ENCODE measurements at regions not wholly inside any gene's neighbourhood (a gene's known extent, or its start where the extent isn't known, plus 50 kb on each side); places are given as distances from the start of the nearest gene placed in this dataset.

DNA sequence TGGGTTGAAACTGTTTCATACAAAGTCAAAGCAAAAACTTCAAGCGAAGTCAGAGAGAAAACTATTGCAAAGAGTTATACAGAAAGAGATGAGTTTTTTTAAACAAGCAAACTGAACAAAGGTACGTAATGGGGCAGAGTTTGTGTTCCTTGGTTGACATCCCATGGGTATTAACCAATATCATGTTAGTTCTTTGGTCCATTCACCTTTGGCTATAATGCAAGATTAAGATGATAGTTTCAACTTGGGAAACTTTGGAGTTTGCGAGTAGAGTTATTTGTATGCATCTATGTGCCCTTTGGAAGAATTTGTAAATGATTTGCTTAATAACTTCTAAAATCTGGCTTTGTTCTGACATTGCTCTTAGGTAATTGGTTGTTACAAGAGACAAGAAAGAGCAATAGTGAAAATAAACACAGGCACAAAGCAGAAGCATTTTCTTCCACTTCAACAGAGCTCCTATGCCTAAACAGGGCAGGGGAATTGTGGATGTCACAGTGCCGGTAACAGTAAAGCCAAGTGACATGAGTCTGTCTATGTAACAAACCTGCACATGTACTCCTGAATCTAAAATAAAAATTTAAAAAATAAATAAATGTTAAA lies 936.1 kb downstream of the SUCLG1 start:
- no peak for TF ChIP-seq EZH2 (IDR thresholded peaks at IDR 0.05; ENCODE audit: borderline replicate concordance)
- TF ChIP-seq CTCF (IDR thresholded peaks at IDR 0.05; ENCODE audit: poor library complexity): no peak
- TF ChIP-seq EZH2phosphoT487 (IDR thresholded peaks at IDR 0.05; ENCODE audit: low read depth, severe bottlenecking, unreplicated experiment): no peak
- 93% methylated on average over 4 of the region's 4 CpGs for WGBS (ENCODE audit: low lambda C conversion rate, missing lambda C conversion rate)
- DNase-seq (ENCODE audit: low spot score): no peak
- no peaks in the 10 kb centered on the region for H4K20me1 ChIP-seq (ENCODE audit: insufficient read depth, poor library complexity, severe bottlenecking)
- H2AFZ ChIP-seq: no peak overlapping the region
- no peaks in the 10 kb centered on the region for H3K9me2 ChIP-seq (replicated peaks; ENCODE audit: insufficient read depth)
- H3K4me1 ChIP-seq (ENCODE audit: insufficient read depth): no peaks in the 10 kb centered on the region
- H3K4me3 ChIP-seq: no peak overlapping the region
- H3K36me3 ChIP-seq (replicated peaks; ENCODE audit: insufficient read depth, low read depth): no peaks in the 10 kb centered on the region
- H3K27ac ChIP-seq: no peak overlapping the region
- H3K27me3 ChIP-seq: no peaks in the 10 kb centered on the region
- no peaks in the 10 kb centered on the region for H3K79me2 ChIP-seq
- no peak overlapping the region for H3K4me2 ChIP-seq
- no peaks in the 10 kb centered on the region for H3K9me3 ChIP-seq (ENCODE audit: low read depth)

GRCh38 chr2:83517727-83518368 lies 941.2 kb downstream of the SUCLG1 start:
- H3K9me2 ChIP-seq (replicated peaks; ENCODE audit: insufficient read depth): no peaks in the 10 kb centered on the region
- H3K9me3 ChIP-seq (ENCODE audit: low read depth): no peaks in the 10 kb centered on the region
- no peaks in the 10 kb centered on the region for H3K79me2 ChIP-seq
- no peak overlapping the region for H3K27ac ChIP-seq
- H3K4me3 ChIP-seq: no peak overlapping the region
- no peak for TF ChIP-seq EZH2phosphoT487 (IDR thresholded peaks at IDR 0.05; ENCODE audit: low read depth, severe bottlenecking, unreplicated experiment)
- no peak for TF ChIP-seq EZH2 (IDR thresholded peaks at IDR 0.05; ENCODE audit: borderline replicate concordance)
- TF ChIP-seq CTCF (IDR thresholded peaks at IDR 0.05; ENCODE audit: poor library complexity): no peak
- H3K4me1 ChIP-seq (ENCODE audit: insufficient read depth): no peaks in the 10 kb centered on the region
- 96% methylated on average over 42 of the region's 42 CpGs for WGBS (ENCODE audit: low lambda C conversion rate, missing lambda C conversion rate)
- H3K4me2 ChIP-seq: no peak overlapping the region
- no peak overlapping the region for H2AFZ ChIP-seq
- DNase-seq (ENCODE audit: low spot score): no peak
- no peaks in the 10 kb centered on the region for H4K20me1 ChIP-seq (ENCODE audit: insufficient read depth, poor library complexity, severe bottlenecking)
- H3K27me3 ChIP-seq: no peaks in the 10 kb centered on the region
- H3K36me3 ChIP-seq (replicated peaks; ENCODE audit: insufficient read depth, low read depth): no peaks in the 10 kb centered on the region

DNA sequence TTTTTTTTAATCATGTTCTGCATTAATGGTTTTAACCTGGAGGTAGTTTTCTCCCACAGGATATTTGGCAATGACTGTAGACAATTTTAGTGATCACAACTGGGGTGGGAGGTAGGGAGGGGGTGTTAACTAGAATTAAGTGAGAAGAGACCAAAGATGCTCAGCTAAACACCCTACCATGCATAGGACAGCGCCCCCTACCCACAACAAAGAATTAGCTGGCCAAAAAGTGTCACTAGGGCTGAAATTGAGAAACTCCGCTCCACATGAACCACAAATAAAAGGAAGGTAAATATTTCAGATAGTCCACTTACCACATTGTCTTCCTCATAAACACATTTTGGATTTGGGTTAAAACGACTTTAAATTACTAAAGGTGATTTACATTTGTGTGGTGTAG lies 942.6 kb downstream of the SUCLG1 start:
- Histone ChIP-seq H3K27ac (no peak overlapping the region), H3K9me2 (replicated peaks; ENCODE audit: insufficient read depth) (no peaks in the 10 kb centered on the region), H4K20me1 (ENCODE audit: insufficient read depth, poor library complexity, severe bottlenecking) (no peaks in the 10 kb centered on the region), H3K79me2 (no peaks in the 10 kb centered on the region), H3K4me3 (no peak overlapping the region), H3K4me1 (ENCODE audit: insufficient read depth) (no peaks in the 10 kb centered on the region), H3K4me2 (no peak overlapping the region), H3K36me3 (replicated peaks; ENCODE audit: insufficient read depth, low read depth) (no peaks in the 10 kb centered on the region), H3K9me3 (ENCODE audit: low read depth) (no peaks in the 10 kb centered on the region), H2AFZ (no peak overlapping the region), H3K27me3 (no peaks in the 10 kb centered on the region)
- 58% methylated on average over 3 of the region's 3 CpGs for WGBS (ENCODE audit: low lambda C conversion rate, missing lambda C conversion rate)
- TF ChIP-seq CTCF (IDR thresholded peaks at IDR 0.05; ENCODE audit: poor library complexity): no peak
- TF ChIP-seq EZH2 (IDR thresholded peaks at IDR 0.05; ENCODE audit: borderline replicate concordance): no peak
- no peak for TF ChIP-seq EZH2phosphoT487 (IDR thresholded peaks at IDR 0.05; ENCODE audit: low read depth, severe bottlenecking, unreplicated experiment)
- DNase-seq (ENCODE audit: low spot score): no peak
